Chondrocyte (in vitro differentiated cells): ENCODE measurements at regions not wholly inside any gene's neighbourhood (a gene's known extent, or its start where the extent isn't known, plus 50 kb on each side); places are given as distances from the start of the nearest gene placed in this dataset.

Source experiments
- DNase-seq: peaks from one replicate; pipeline ENCODE4 v3.0.0; 2021; ENCODE audit warnings: mixed read lengths, low spot score
- H3K27ac Mint-ChIP-seq: one replicate; pipeline ENCODE4 v1.8.0; 2021; ENCODE audit warnings: mild to moderate bottlenecking, moderate library complexity, mixed read lengths; ENCODE audit not compliant: unreplicated experiment
- H3K27me3 Mint-ChIP-seq: 2 replicates; pipeline ENCODE4 v1.8.0; 2021; ENCODE audit warnings: low read depth, mixed read lengths
- H3K36me3 Mint-ChIP-seq: 2 replicates; pipeline ENCODE4 v1.8.0; 2021; ENCODE audit warnings: low read depth, mixed read lengths
- H3K4me1 Mint-ChIP-seq: 2 replicates; pipeline ENCODE4 v1.8.0; 2021; ENCODE audit warnings: low read depth, mild to moderate bottlenecking, mixed read lengths
- H3K4me3 Mint-ChIP-seq: one replicate; pipeline ENCODE4 v1.8.0; 2021; ENCODE audit warnings: mild to moderate bottlenecking, moderate library complexity, mixed read lengths; ENCODE audit not compliant: unreplicated experiment
- H3K9me3 Mint-ChIP-seq: 2 replicates; pipeline ENCODE4 v1.8.0; 2021; ENCODE audit warnings: low read depth, mixed read lengths
- CTCF ChIP-seq: fragments of 200-600 bp; sonication (generic); IDR thresholded peaks from 2 replicates; pipeline ENCODE4 v1.5.0; 2021; ENCODE audit warnings: antibody characterized with exemption, mild to moderate bottlenecking, moderate library complexity

DNA sequence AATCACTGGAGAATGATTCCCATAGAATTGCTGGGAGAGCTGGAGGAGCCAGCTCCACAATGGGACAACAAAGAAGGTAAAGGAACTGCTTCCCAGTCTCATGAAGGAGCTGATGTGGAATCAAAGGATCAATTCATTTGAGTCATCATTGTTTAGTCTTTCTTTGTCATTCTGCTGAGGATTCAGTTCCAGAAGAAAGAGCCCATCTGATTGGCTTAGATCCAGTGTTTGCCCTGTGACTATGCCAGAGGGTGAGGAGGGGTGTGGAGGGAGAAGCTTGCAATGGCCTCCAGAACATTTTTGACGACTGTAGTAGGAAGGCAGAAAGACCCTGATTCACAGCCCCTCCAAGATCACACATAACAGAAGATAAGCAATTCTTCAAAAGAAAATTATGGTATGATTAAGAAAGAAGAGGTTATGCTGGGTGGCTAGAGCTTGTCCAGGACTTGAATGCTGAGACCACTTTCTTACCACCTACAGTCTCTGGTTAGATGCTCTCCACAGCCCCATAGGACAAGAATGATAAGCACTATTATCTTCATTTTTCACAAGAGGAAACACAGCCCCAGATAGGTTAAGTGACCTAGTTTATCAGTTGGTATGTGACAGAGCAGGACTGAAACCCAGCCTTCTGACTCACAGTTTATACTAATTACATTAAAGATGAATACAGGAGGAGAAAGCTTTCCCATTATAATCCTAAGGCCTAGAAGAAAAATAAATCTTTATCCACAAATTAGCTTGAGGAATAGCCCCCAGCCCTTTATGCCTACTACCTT is 363.1 kb downstream of the PRELID2 start:
- Mint-ChIP-seq H3K4me1 (peaks cover 6% of the 10 kb centered on the region), H3K4me3 (no peak overlapping the region), H3K27me3 (no peaks in the 10 kb centered on the region), H3K27ac (no peak overlapping the region), H3K9me3 (no peaks in the 10 kb centered on the region), H3K36me3 (no peaks in the 10 kb centered on the region)
- no peak for DNase-seq
- TF ChIP-seq CTCF, result no peak

- H3K9me3 Mint-ChIP-seq, result no peaks in the 10 kb centered on the region
- no peak overlapping the region for H3K4me3 Mint-ChIP-seq
- no peaks in the 10 kb centered on the region for H3K36me3 Mint-ChIP-seq
- peaks cover 7% of the 10 kb centered on the region for H3K4me1 Mint-ChIP-seq
- no peaks in the 10 kb centered on the region for H3K27me3 Mint-ChIP-seq
- TF ChIP-seq CTCF, result no peak
- DNase-seq, result no peak
- no peak overlapping the region for H3K27ac Mint-ChIP-seq
These were observed 364.1 kb downstream of the PRELID2 start for GRCh38 chr5:145471026-145471425.

- Mint-ChIP-seq H3K4me1 (peaks cover 12% of the 10 kb centered on the region), H3K27me3 (no peaks in the 10 kb centered on the region), H3K36me3 (no peaks in the 10 kb centered on the region), H3K9me3 (no peaks in the 10 kb centered on the region), H3K27ac (no peak overlapping the region), H3K4me3 (no peak overlapping the region)
- no peak for DNase-seq
- no peak for TF ChIP-seq CTCF
These were observed 364.7 kb downstream of the PRELID2 start for GRCh38 chr5:145470396-145470979.

DNA sequence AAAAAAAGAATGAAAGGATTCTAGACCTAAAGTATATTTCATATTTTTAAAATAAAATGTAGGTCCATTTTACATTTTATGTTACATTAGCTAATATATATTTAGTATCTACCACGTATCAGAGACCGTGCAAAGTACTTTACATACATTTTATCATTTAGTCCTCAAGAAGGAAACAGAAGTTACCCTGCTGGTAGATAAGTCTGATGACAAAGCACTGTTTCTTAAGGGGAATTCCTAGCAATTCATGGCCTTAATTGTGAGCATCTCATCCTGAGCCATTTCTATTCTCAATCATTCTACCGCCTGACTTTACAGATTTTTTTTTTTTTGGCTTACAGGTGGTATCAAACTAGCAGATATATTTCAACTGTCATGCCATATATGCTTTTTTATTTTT is 367.7 kb downstream of the PRELID2 start:
- no peak for TF ChIP-seq CTCF
- no peak overlapping the region for H3K4me3 Mint-ChIP-seq
- H3K27ac Mint-ChIP-seq, result no peak overlapping the region
- no peaks in the 10 kb centered on the region for H3K27me3 Mint-ChIP-seq
- peaks cover 12% of the 10 kb centered on the region for H3K4me1 Mint-ChIP-seq
- no peaks in the 10 kb centered on the region for H3K9me3 Mint-ChIP-seq
- no peaks in the 10 kb centered on the region for H3K36me3 Mint-ChIP-seq
- no peak for DNase-seq

- Mint-ChIP-seq H3K4me3 (no peak overlapping the region), H3K36me3 (no peaks in the 10 kb centered on the region), H3K4me1 (peaks cover 10% of the 10 kb centered on the region), H3K27me3 (no peaks in the 10 kb centered on the region), H3K9me3 (no peaks in the 10 kb centered on the region), H3K27ac (no peak overlapping the region)
- no peak for DNase-seq
- no peak for TF ChIP-seq CTCF
These were observed 368.6 kb downstream of the PRELID2 start for GRCh38 chr5:145466533-145466932.
